Heart right ventricle (tissue), 16 donors: ENCODE measurements at regions not wholly inside any gene's neighbourhood (a gene's known extent, or its start where the extent isn't known, plus 50 kb on each side); places are given as distances from the start of the nearest gene placed in this dataset.
"Not testable (repeated sequence)": the region's sequence is repeated elsewhere in the genome, so short reads cannot be mapped to it uniquely, and the experiment has no call there.

Experiments used
- ATAC-seq, 8 donors: fragments of 200-7000 bp; cut with Tn5 transposase; one replicate each; pipeline ENCODE4 v1.9.1; 2020; ENCODE audit warnings: mild to moderate bottlenecking in 8 of 8, moderate library complexity in 8 of 8, moderate number of reproducible peaks in 1 of 8
- DNase-seq, 2 donors: peaks; one replicate each; pipeline ENCODE4 v3.0.0-alpha.2; 2020
- H3K27ac ChIP-seq, 10 donors: fragments of 200-600 bp; sonication (generic) in 2 of 10; one replicate each; pipeline versions ENCODE4 v1.5.0 to v1.8.0; 2020 to 2022; ENCODE audit warnings: mild to moderate bottlenecking in 3 of 10
- H3K27me3 ChIP-seq, 7 donors: fragments of 200-600 bp; one replicate each; pipeline ENCODE4 v1.8.0; 2021 to 2022; ENCODE audit warnings: mild to moderate bottlenecking in 2 of 7
- H3K36me3 ChIP-seq, 9 donors: fragments of 200-600 bp; sonication (generic) in 1 of 9; one replicate each; pipeline versions ENCODE4 v1.5.0 to v1.8.0; 2020 to 2022; ENCODE audit warnings: mild to moderate bottlenecking in 2 of 9
- H3K4me1 ChIP-seq, 9 donors: fragments of 200-600 bp; sonication (generic) in 1 of 9; one replicate each; pipeline versions ENCODE4 v1.5.0 to v1.8.0; 2020 to 2022; ENCODE audit warnings: mild to moderate bottlenecking in 4 of 9
- H3K4me3 ChIP-seq, 10 donors: fragments of 200-600 bp; sonication (generic) in 2 of 10; one replicate each; pipeline versions ENCODE4 v1.5.0 to v1.8.0; 2020 to 2022; ENCODE audit warnings: mild to moderate bottlenecking in 7 of 10, moderate library complexity in 2 of 10
- H3K9me3 ChIP-seq, 11 donors: fragments of 200-600 bp in 10 of 11; sonication (generic) in 2 of 11; one replicate each; pipeline versions ENCODE4 v1.5.0 to v1.8.0; 2013 to 2022; ENCODE audit warnings: mild to moderate bottlenecking in 2 of 11, control low read depth in 1 of 11, moderate library complexity in 1 of 11
- WGBS, 2 donors: extraction: QIAGEN DNeasy Blood & Tissue Kit; methylation state at CpG; one replicate each; pipeline ENCODE4 v1.1.7; 2013; ENCODE audit warnings: inconsistent platforms in 1 of 2; 5-methylcytosine and 5-hydroxymethylcytosine counted together
- intact Hi-C, 10 donors: fragments of 100-400 bp; cut with DNase I; formaldehyde crosslinking; loops; one replicate each; pipeline versions ENCODE4 v1.11.1 to v1.14.2; 2022
- TF ChIP-seq, protein P1 (sequence below), 9 donors: fragments of 200-600 bp; sonication (generic) in 2 of 9; IDR thresholded peaks; one replicate each; pipeline versions ENCODE4 v1.5.0 to v1.8.0; 2021 to 2022; ENCODE audit warnings: antibody characterized with exemption in 9 of 9, mild to moderate bottlenecking in 5 of 9, moderate library complexity in 1 of 9
- donor health status: Arrhythmogenic right ventricular cardiomyopathy.
- donor health status: ischemic (EF 13 %, LVEDD 7.1; RV severe dilation, severe dysfunction).
- donor health status: healthy with polysubstance abuse.
- donor health status: DM: no; HTN: yes; CAD: no.
- donor health status: DM: no; HTN: no; CAD: no.
- donor health status: ischemic (EF 25% LVEDD 6.9; RV normal size, moderate dysfunction).
- donor health status: ischemic (EF 25% LVEDD 5.7; RV mildly dilated, moderate dysfunction).
- donor health status: healthy.
- donor health status: DM: yes; HTN: yes; CAD: no.
- donor health status: Ischemic cardiomyopathy.
- donor health status: ischemic (EF 35%, LVEDD 5.7; RV mildly dilated, moderate dysfunction).
- donor health status: nonischemic (EF 11% LVEDD 7.7; RV severe dilation, severe dysfunction).
- donor health status: DM: yes; HTN: yes; CAD: no.
- donor health status: PGD.
- donor health status: ischemic (EF 29% LVEDD 5.4; RV normal size, mild dysfunction).
- donor health status: nonischemic (EF 23%, LVEDD 6.1; RV moderate dilation, normal function).

DNA sequence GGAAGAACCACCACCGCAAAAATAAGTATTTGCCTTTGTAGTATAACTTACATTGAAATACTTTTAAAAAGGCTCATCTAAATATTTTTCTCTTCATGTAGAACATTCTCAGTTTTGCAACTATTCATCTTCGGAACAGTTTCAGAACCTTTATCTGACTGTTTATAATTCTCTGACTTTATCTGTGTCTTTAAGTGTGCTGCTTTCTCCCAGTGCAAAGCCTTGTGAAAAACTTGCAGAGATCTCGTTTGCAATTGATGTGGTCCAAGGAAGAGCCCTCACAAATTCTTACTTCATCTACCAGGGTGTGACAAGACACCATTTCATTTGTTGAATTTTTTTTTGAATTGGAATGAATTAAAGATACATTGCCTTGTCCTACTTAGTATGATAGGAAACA, 186.4 kb downstream of the DKK1 start:
- H3K9me3 ChIP-seq, result peaks cover 0 to 39% (median 12%) of the 10 kb centered on the region in 11 donors
- intact Hi-C loops, result no loop called here
- H3K4me3 ChIP-seq, result no peak overlapping the region
- 76 to 80% methylated on average over 3 of the region's 3 CpGs for WGBS, 2 donors
- ATAC-seq (no peak), DNase-seq (no peak)
- H3K27me3 ChIP-seq, result no peaks in the 10 kb centered on the region
- no peak overlapping the region for H3K27ac ChIP-seq
- H3K36me3 ChIP-seq, result no peaks in the 10 kb centered on the region
- TF ChIP-seq, protein P1, sequence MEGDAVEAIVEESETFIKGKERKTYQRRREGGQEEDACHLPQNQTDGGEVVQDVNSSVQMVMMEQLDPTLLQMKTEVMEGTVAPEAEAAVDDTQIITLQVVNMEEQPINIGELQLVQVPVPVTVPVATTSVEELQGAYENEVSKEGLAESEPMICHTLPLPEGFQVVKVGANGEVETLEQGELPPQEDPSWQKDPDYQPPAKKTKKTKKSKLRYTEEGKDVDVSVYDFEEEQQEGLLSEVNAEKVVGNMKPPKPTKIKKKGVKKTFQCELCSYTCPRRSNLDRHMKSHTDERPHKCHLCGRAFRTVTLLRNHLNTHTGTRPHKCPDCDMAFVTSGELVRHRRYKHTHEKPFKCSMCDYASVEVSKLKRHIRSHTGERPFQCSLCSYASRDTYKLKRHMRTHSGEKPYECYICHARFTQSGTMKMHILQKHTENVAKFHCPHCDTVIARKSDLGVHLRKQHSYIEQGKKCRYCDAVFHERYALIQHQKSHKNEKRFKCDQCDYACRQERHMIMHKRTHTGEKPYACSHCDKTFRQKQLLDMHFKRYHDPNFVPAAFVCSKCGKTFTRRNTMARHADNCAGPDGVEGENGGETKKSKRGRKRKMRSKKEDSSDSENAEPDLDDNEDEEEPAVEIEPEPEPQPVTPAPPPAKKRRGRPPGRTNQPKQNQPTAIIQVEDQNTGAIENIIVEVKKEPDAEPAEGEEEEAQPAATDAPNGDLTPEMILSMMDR (IDR thresholded peaks at IDR 0.05), result no peak
- no peaks in the 10 kb centered on the region for H3K4me1 ChIP-seq

DNA sequence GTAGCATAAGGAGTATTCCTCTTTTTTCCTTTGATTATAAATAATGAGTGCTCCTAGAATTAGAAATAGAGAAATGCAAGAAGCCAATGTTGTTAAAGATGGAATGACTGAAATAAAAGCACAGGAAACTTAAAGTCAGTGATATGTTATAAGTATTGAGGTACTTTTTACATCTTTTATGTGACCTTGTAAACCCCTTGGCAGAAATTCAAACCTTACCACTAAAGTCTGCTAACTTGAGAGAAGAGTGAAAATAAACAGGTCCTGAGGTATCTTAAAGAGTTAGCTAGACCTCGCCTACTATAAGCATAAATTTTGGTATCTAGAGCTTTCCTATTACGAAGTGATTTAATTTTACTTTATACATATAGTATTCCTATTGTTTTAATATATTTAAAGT, 188.2 kb downstream of the DKK1 start:
- intact Hi-C loops, result no loop called here
- DNase-seq, result no peak
- Histone ChIP-seq H3K4me3 (no peak overlapping the region), H3K27ac (no peak overlapping the region), H3K4me1 (no peaks in the 10 kb centered on the region), H3K9me3 (peaks cover 0 to 37% (median 12%) of the 10 kb centered on the region in 11 donors), H3K36me3 (no peaks in the 10 kb centered on the region), H3K27me3 (no peaks in the 10 kb centered on the region)
- TF ChIP-seq, protein P1 (IDR thresholded peaks at IDR 0.05), result no peak
- WGBS, 2 donors, result 59 to 71% methylated on average over 2 of the region's 2 CpGs
- no peak for ATAC-seq

DNA sequence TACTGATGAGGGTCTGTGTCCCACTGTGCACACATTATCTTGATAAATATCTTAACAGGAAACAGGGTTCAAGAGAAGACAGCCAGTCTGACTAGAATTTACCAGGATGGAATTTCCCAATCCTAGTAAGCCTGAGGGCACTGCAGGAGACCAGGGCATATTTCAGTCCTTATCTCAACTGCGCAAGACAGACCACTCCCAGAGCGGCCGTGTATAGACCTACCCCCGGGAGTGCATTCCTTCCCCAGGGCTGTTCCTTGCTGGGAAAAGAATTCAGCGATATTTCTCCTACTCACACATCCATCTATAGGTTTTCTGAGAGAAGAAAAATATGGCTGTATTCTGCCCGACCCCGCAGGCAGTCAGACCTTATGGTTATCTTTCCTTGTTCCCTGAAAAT, 191.3 kb downstream of the DKK1 start:
- H3K27me3 ChIP-seq, intact Hi-C loops, H3K4me3 ChIP-seq, ATAC-seq, H3K27ac ChIP-seq, H3K4me1 ChIP-seq, DNase-seq, H3K36me3 ChIP-seq: not testable (repeated sequence)
- 87% methylated on average over 7 of the region's 7 CpGs for WGBS, 2 donors
- H3K9me3 ChIP-seq, result peaks cover 0 to 59% (median 15%) of the 10 kb centered on the region in 11 donors

DNA sequence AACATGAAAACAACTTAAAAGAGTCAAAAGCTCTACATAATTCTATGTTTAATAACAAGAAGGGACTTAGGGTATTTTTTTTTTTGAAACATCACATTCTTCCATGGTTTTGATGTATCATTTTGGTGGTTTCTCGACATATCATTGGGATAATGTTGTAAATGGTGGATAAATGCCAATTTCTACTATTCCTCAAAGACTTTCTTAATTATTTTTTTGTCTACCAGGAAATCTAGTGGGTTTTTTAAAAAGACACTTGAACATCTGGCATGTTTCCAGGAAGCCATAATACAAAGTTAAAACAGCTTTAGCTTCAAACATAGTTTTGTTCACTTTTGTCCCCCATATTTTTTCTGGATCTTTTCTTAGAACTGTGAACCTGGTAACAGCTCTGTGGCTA, 200.4 kb downstream of the DKK1 start:
- intact Hi-C loops, result no loop called here
- DNase-seq, result no peak
- no peak for ATAC-seq
- 39 to 52% methylated on average over 1 of the region's 1 CpG for WGBS, 2 donors
- Histone ChIP-seq H3K27me3 (peaks cover 0 to 7% (median 0%) of the 10 kb centered on the region in 7 donors), H3K4me1 (no peaks in the 10 kb centered on the region), H3K27ac (no peak overlapping the region), H3K9me3 (peaks cover 0 to 32% (median 3%) of the 10 kb centered on the region in 11 donors), H3K36me3 (no peaks in the 10 kb centered on the region), H3K4me3 (no peak overlapping the region)
- TF ChIP-seq, protein P1 (IDR thresholded peaks at IDR 0.05), result no peak

DNA sequence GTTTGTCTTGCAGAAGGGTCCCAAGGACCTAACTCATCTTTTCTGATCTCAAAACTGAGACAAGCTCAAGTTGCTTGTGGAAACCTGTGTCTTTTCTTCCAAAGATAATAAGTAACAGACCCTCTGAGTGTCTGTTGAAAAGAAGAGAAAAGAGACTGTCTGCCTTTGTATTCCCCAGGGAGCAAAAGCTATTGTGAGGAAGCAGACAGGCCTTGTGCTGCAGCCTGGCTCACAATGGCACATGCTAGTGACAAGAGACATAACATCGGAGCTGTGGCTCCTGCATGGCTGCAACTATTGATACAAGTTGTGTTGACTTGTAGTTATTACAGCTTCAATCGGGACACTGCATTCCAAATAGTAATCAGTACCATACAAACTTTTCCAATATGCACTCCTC, 202.9 kb downstream of the DKK1 start:
- no peaks in the 10 kb centered on the region for H3K36me3 ChIP-seq
- ATAC-seq (no peak), DNase-seq (no peak)
- H3K4me1 ChIP-seq, result no peaks in the 10 kb centered on the region
- H3K27ac ChIP-seq, result no peak overlapping the region
- peaks cover 0 to 12% (median 3%) of the 10 kb centered on the region in 11 donors for H3K9me3 ChIP-seq
- H3K27me3 ChIP-seq, result peaks cover 0 to 7% (median 0%) of the 10 kb centered on the region in 7 donors
- no peak overlapping the region for H3K4me3 ChIP-seq
- WGBS, 2 donors, result 19 to 24% methylated on average over 2 of the region's 2 CpGs
- intact Hi-C loops, result no loop called here
- TF ChIP-seq, protein P1 (IDR thresholded peaks at IDR 0.05), result no peak
